H9 (cell line): ENCODE measurements at regions not wholly inside any gene's neighbourhood (a gene's known extent, or its start where the extent isn't known, plus 50 kb on each side); places are given as distances from the start of the nearest gene placed in this dataset.

Experiments used
- DNase-seq: peaks from one replicate; pipeline ENCODE4 v3.0.0-alpha.2; 2017
- H2AFZ ChIP-seq: one replicate; pipeline ENCODE4 v1.6.1; 2013; ENCODE audit warnings: mild to moderate bottlenecking, low read length, control low read depth, moderate library complexity
- H2AK5ac ChIP-seq: 2 replicates; pipeline ENCODE4 v1.6.1; 2013; ENCODE audit warnings: low read length, control low read depth, mixed read lengths; ENCODE audit not compliant: insufficient read length
- H2BK120ac ChIP-seq: one replicate; pipeline ENCODE4 v1.6.1; 2013; ENCODE audit warnings: low read depth, mild to moderate bottlenecking, low read length, control low read depth, inconsistent platforms; ENCODE audit not compliant: poor library complexity, severe bottlenecking
- H2BK12ac ChIP-seq: 2 replicates; pipeline ENCODE4 v1.6.1; 2013; ENCODE audit warnings: low read length, control low read depth, mixed read lengths, low read depth; ENCODE audit not compliant: insufficient read length
- H2BK15ac ChIP-seq: 2 replicates; pipeline ENCODE4 v1.6.1; 2013; ENCODE audit warnings: low read depth, low read length, control low read depth
- H2BK20ac ChIP-seq: one replicate; pipeline ENCODE4 v1.6.1; 2013; ENCODE audit warnings: low read depth, mild to moderate bottlenecking, low read length, control low read depth, inconsistent platforms; ENCODE audit not compliant: poor library complexity, severe bottlenecking
- H2BK5ac ChIP-seq: 2 replicates; pipeline ENCODE4 v1.6.1; 2013; ENCODE audit warnings: low read length, control low read depth, mixed read lengths; ENCODE audit not compliant: insufficient read length
- H3K14ac ChIP-seq: 2 replicates; pipeline ENCODE4 v1.6.1; 2013; ENCODE audit warnings: low read length, control low read depth; ENCODE audit not compliant: insufficient read depth
- H3K18ac ChIP-seq: 2 replicates; pipeline ENCODE4 v1.6.1; 2013; ENCODE audit warnings: low read depth, mild to moderate bottlenecking, mixed read lengths, low read length, control low read depth; ENCODE audit not compliant: insufficient read length
- H3K23ac ChIP-seq: 2 replicates; pipeline ENCODE4 v1.6.1; 2013; ENCODE audit warnings: low read length, control low read depth, mixed read lengths, low read depth; ENCODE audit not compliant: insufficient read length
- H3K23me2 ChIP-seq: 2 replicates; pipeline ENCODE4 v1.6.1; 2013; ENCODE audit warnings: low read depth, mild to moderate bottlenecking, mixed read lengths, low read length, control low read depth; ENCODE audit not compliant: insufficient read length, poor library complexity, severe bottlenecking
- H3K27ac ChIP-seq: 2 replicates; pipeline ENCODE4 v1.5.1; 2013; ENCODE audit warnings: low read length, control low read depth, mixed read lengths, low read depth; ENCODE audit not compliant: insufficient read length
- H3K27me3 ChIP-seq: 2 replicates; pipeline ENCODE4 v1.6.1; 2013; ENCODE audit warnings: low read length, control low read depth, inconsistent platforms; ENCODE audit not compliant: insufficient read depth
- H3K4ac ChIP-seq: 2 replicates; pipeline ENCODE4 v1.6.1; 2013; ENCODE audit warnings: low read depth, mild to moderate bottlenecking, control low read depth, inconsistent platforms, low read length, moderate library complexity
- H3K4me1 ChIP-seq: 2 replicates; pipeline ENCODE4 v1.6.1; 2013; ENCODE audit warnings: low read length, control low read depth, inconsistent platforms; ENCODE audit not compliant: insufficient read depth
- H3K4me2 ChIP-seq: 2 replicates; pipeline ENCODE4 v1.6.1; 2013; ENCODE audit warnings: low read length, control low read depth, mixed read lengths; ENCODE audit not compliant: insufficient read length, insufficient read depth
- H3K56ac ChIP-seq: 2 replicates; pipeline ENCODE4 v1.6.1; 2013; ENCODE audit warnings: low read depth, mild to moderate bottlenecking, mixed read lengths, low read length, control low read depth; ENCODE audit not compliant: insufficient read length
- H3K79me1 ChIP-seq: 2 replicates; pipeline ENCODE4 v1.6.1; 2013; ENCODE audit warnings: low read depth, mild to moderate bottlenecking, moderate library complexity, low read length, control low read depth, inconsistent platforms; ENCODE audit not compliant: insufficient read depth, poor library complexity, severe bottlenecking
- H3K79me2 ChIP-seq: 2 replicates; pipeline ENCODE4 v1.6.1; 2013; ENCODE audit warnings: low read length, control low read depth, inconsistent platforms; ENCODE audit not compliant: insufficient read depth
- H3K9ac ChIP-seq: 2 replicates; pipeline ENCODE4 v1.6.1; 2013; ENCODE audit warnings: low read length, control low read depth, mixed read lengths; ENCODE audit not compliant: insufficient read length; ENCODE audit errors: extremely low read depth
- H3K9me3 ChIP-seq: one replicate; pipeline ENCODE4 v1.6.1; 2013; ENCODE audit warnings: low read depth, low read length, inconsistent platforms; ENCODE audit not compliant: control insufficient read depth
- H3T11ph ChIP-seq: one replicate; pipeline ENCODE4 v1.6.1; 2013; ENCODE audit warnings: mild to moderate bottlenecking, low read length, control low read depth, inconsistent platforms
- H4K20me1 ChIP-seq: one replicate; pipeline ENCODE4 v1.6.1; 2013; ENCODE audit not compliant: control insufficient read depth, insufficient read length, insufficient read depth
- H4K5ac ChIP-seq: 2 replicates; pipeline ENCODE4 v1.6.1; 2013; ENCODE audit warnings: low read depth, mild to moderate bottlenecking, mixed read lengths, low read length, control low read depth; ENCODE audit not compliant: insufficient read length
- H4K8ac ChIP-seq: replicated peaks from 2 replicates; pipeline ENCODE4 v1.6.1; 2013; ENCODE audit warnings: low read length, control low read depth, mixed read lengths, low read depth; ENCODE audit not compliant: insufficient read length
- H4K91ac ChIP-seq: 2 replicates; pipeline ENCODE4 v1.6.1; 2013; ENCODE audit warnings: low read depth, mild to moderate bottlenecking, moderate library complexity, mixed read lengths, low read length, control low read depth; ENCODE audit not compliant: insufficient read length
- H3K27ac Mint-ChIP-seq, 3 experiments: 2 replicates in 2 of 3; 3 replicates in 1 of 3; pipeline ENCODE4 v1.8.0; 2020 to 2021; ENCODE audit warnings: mixed read lengths in 3 of 3, mild to moderate bottlenecking in 1 of 3, moderate library complexity in 1 of 3
- H3K27me3 Mint-ChIP-seq: 2 replicates; pipeline ENCODE4 v1.8.0; 2021; ENCODE audit warnings: low read depth, mild to moderate bottlenecking, moderate library complexity, mixed read lengths
- H3K36me3 Mint-ChIP-seq, 3 experiments: 2 replicates in 2 of 3; 3 replicates in 1 of 3; pipeline ENCODE4 v1.8.0; 2020 to 2021; ENCODE audit warnings: low read depth in 3 of 3, mixed read lengths in 3 of 3; ENCODE audit not compliant: insufficient read depth in 1 of 3
- H3K4me1 Mint-ChIP-seq, 2 experiments: 2 replicates each; pipeline ENCODE4 v1.8.0; 2020; ENCODE audit warnings: mixed read lengths in 2 of 2
- H3K4me3 Mint-ChIP-seq, 2 experiments: 2 replicates in 1 of 2; 3 replicates in 1 of 2; pipeline ENCODE4 v1.8.0; 2020 to 2021; ENCODE audit warnings: mild to moderate bottlenecking in 2 of 2, mixed read lengths in 2 of 2, moderate library complexity in 1 of 2
- H3K9me3 Mint-ChIP-seq, 2 experiments: 2 replicates in 1 of 2; 3 replicates in 1 of 2; pipeline ENCODE4 v1.8.0; 2020; ENCODE audit warnings: mild to moderate bottlenecking in 2 of 2, mixed read lengths in 2 of 2, moderate library complexity in 1 of 2
- CTCF ChIP-seq: fragments of 200-600 bp; sonication (generic); conservative IDR thresholded peaks from 3 replicates; pipeline ENCODE4 v1.8.0; 2021; ENCODE audit warnings: antibody characterized with exemption, mild to moderate bottlenecking
- whole genome bisulfite sequencing: extraction: QIAGEN DNeasy Blood & Tissue Kit; methylation state at CpG from one replicate; pipeline ENCODE4 v1.1.7; 2013; ENCODE audit warnings: missing lambda C conversion rate, low lambda C conversion rate, mixed read lengths; ENCODE audit not compliant: insufficient read length; ENCODE audit errors: extremely low coverage; 5-methylcytosine and 5-hydroxymethylcytosine counted together

GRCh38 chr1:118659646-118660045 is 328.5 kb downstream of the TBX15 start:
- Histone ChIP-seq H2AK5ac (no peak overlapping the region), H2BK5ac (no peak overlapping the region), H3K9me3 (no peaks in the 10 kb centered on the region), H2AFZ (no peak overlapping the region), H3K4me2 (no peak overlapping the region), H3K18ac (no peak overlapping the region), H3K9ac (no peak overlapping the region), H4K20me1 (no peaks in the 10 kb centered on the region), H3K4ac (no peak overlapping the region), H3K27me3 (no peaks in the 10 kb centered on the region), H2BK12ac (no peak overlapping the region), H3K23ac (no peak overlapping the region), H2BK15ac (no peak overlapping the region), H3K27ac (no peak overlapping the region), H4K8ac (no peak overlapping the region), H3T11ph (no peak overlapping the region), H4K5ac (no peak overlapping the region), H3K56ac (no peak overlapping the region), H3K4me1 (no peaks in the 10 kb centered on the region), H4K91ac (no peak overlapping the region), H2BK20ac (no peak overlapping the region), H3K14ac (no peak overlapping the region), H3K79me1 (no peaks in the 10 kb centered on the region), H2BK120ac (no peak overlapping the region), H3K79me2 (no peaks in the 10 kb centered on the region), H3K23me2 (no peaks in the 10 kb centered on the region)
- H3K4me3 Mint-ChIP-seq = no peak overlapping the region
- TF ChIP-seq CTCF = no peak
- H3K27me3 Mint-ChIP-seq = no peaks in the 10 kb centered on the region
- H3K36me3 Mint-ChIP-seq = peaks cover 0 to 15% (median 2%) of the 10 kb centered on the region in 3 experiments; a peak in 3 of 7 replicates
- WGBS = no CpG with 5 or more reads among the region's 3 CpGs
- peaks cover 0 to 2% of the 10 kb centered on the region in 2 experiments; a peak in 1 of 4 replicates for H3K4me1 Mint-ChIP-seq
- DNase-seq = no peak
- peaks cover 8 to 22% of the 10 kb centered on the region in 2 experiments for H3K9me3 Mint-ChIP-seq
- no peak overlapping the region for H3K27ac Mint-ChIP-seq
